ENCODE measurements at regions not wholly inside any gene's neighbourhood (a gene's known extent, or its start where the extent isn't known, plus 50 kb on each side); places are given as distances from the start of the nearest gene placed in this dataset.

GRCh38 chr9:102106439-102106838 lies 368.0 kb upstream of the GRIN3A start:
- Histone ChIP-seq H3K4me1 (no peaks in the 10 kb centered on the region), H3K4me3 (no peak overlapping the region), H3K27ac (no peak overlapping the region), H3K9me3 (no peaks in the 10 kb centered on the region), H3K36me3 (no peaks in the 10 kb centered on the region), H3K27me3 (no peaks in the 10 kb centered on the region)
- TF ChIP-seq POLR2A (IDR thresholded peaks at IDR 0.05) = no peak
- in situ Hi-C loops (cut with MboI; ENCODE audit: low pct_ligation_motif_present in 1 of 4, low pct_unique_long_range_greater_than_20kb in 1 of 4, low sequenced_read_pairs in 3 of 4) = loop anchor here in 1 of 4 donors (25.0 kb wide), 1 partner anchor 106 kb away; no protein-coding TSS in a partner anchor
- intact Hi-C loops (cut with DNase I; ENCODE audit: low total_unique reads) = no loop called here
- 40 to 50% methylated on average over 1 of the region's 1 CpG for WGBS, 2 donors (ENCODE audit: low coverage in 1 of 2)
- DNase-seq = no peak

GRCh38 chr9:102101723-102102122 lies 363.3 kb upstream of the GRIN3A start:
- H3K27ac ChIP-seq = no peak overlapping the region
- in situ Hi-C loops (cut with MboI; ENCODE audit: low pct_ligation_motif_present in 1 of 4, low pct_unique_long_range_greater_than_20kb in 1 of 4, low sequenced_read_pairs in 3 of 4) (loop anchor here in 1 of 4 donors (25.0 kb wide), 1 partner anchor 111 kb away; no protein-coding TSS in a partner anchor), intact Hi-C loops (cut with DNase I; ENCODE audit: low total_unique reads) (no loop called here)
- TF ChIP-seq POLR2A (IDR thresholded peaks at IDR 0.05) (no peak), EP300 (IDR thresholded peaks at IDR 0.05; ENCODE audit: low read depth) (no peak), POLR2AphosphoS5 (IDR thresholded peaks at IDR 0.05) (no peak), CTCF (IDR thresholded peaks at IDR 0.05) (no peak)
- no peak for DNase-seq
- H3K36me3 ChIP-seq = no peaks in the 10 kb centered on the region
- H3K4me1 ChIP-seq = no peaks in the 10 kb centered on the region
- no peaks in the 10 kb centered on the region for H3K9me3 ChIP-seq
- H3K4me3 ChIP-seq = no peak overlapping the region
- H3K27me3 ChIP-seq = no peaks in the 10 kb centered on the region

GRCh38 chr9:102087141-102087540 lies 348.7 kb upstream of the GRIN3A start:
- Histone ChIP-seq H3K27me3 (no peaks in the 10 kb centered on the region), H3K4me1 (no peaks in the 10 kb centered on the region), H3K9me3 (no peaks in the 10 kb centered on the region), H3K27ac (no peak overlapping the region), H3K36me3 (no peaks in the 10 kb centered on the region), H3K4me3 (no peak overlapping the region)
- intact Hi-C loops (cut with DNase I; ENCODE audit: low total_unique reads) = no loop called here
- WGBS, 2 donors (ENCODE audit: low coverage in 1 of 2) = 54 to 84% methylated on average over 2 of the region's 2 CpGs
- no peak for DNase-seq
- TF ChIP-seq POLR2AphosphoS5 (IDR thresholded peaks at IDR 0.05) (no peak), EP300 (IDR thresholded peaks at IDR 0.05; ENCODE audit: low read depth) (no peak)
- in situ Hi-C loops (cut with MboI; ENCODE audit: low pct_ligation_motif_present in 1 of 4, low pct_unique_long_range_greater_than_20kb in 1 of 4, low sequenced_read_pairs in 3 of 4) = no loop called here

GRCh38 chr9:102085548-102085947 lies 347.1 kb upstream of the GRIN3A start:
- no peak overlapping the region for H3K4me3 ChIP-seq
- intact Hi-C loops (cut with DNase I; ENCODE audit: low total_unique reads) = no loop called here
- H3K4me1 ChIP-seq = no peaks in the 10 kb centered on the region
- no peaks in the 10 kb centered on the region for H3K9me3 ChIP-seq
- no peak overlapping the region for H3K27ac ChIP-seq
- TF ChIP-seq EP300 (IDR thresholded peaks at IDR 0.05; ENCODE audit: low read depth) = no peak
- no peak for TF ChIP-seq POLR2AphosphoS5 (IDR thresholded peaks at IDR 0.05)
- TF ChIP-seq POLR2A (IDR thresholded peaks at IDR 0.05) = no peak
- no peak for TF ChIP-seq CTCF (IDR thresholded peaks at IDR 0.05)
- no peaks in the 10 kb centered on the region for H3K27me3 ChIP-seq
- no peaks in the 10 kb centered on the region for H3K36me3 ChIP-seq
- in situ Hi-C loops (cut with MboI; ENCODE audit: low pct_ligation_motif_present in 1 of 4, low pct_unique_long_range_greater_than_20kb in 1 of 4, low sequenced_read_pairs in 3 of 4) = no loop called here
- DNase-seq = no peak

- Histone ChIP-seq H3K27me3 (no peaks in the 10 kb centered on the region), H3K4me1 (no peaks in the 10 kb centered on the region), H3K27ac (no peak overlapping the region), H3K36me3 (no peaks in the 10 kb centered on the region), H3K9me3 (no peaks in the 10 kb centered on the region), H3K4me3 (no peak overlapping the region)
- intact Hi-C loops (cut with DNase I; ENCODE audit: low total_unique reads) = no loop called here
- 22 to 35% methylated on average over 9 of the region's 9 CpGs for WGBS, 2 donors (ENCODE audit: low coverage in 1 of 2)
- no peak for DNase-seq
- in situ Hi-C loops (cut with MboI; ENCODE audit: low pct_ligation_motif_present in 1 of 4, low pct_unique_long_range_greater_than_20kb in 1 of 4, low sequenced_read_pairs in 3 of 4) = no loop called here
- TF ChIP-seq CTCF (IDR thresholded peaks at IDR 0.05) = no peak
- TF ChIP-seq EP300 (IDR thresholded peaks at IDR 0.05; ENCODE audit: low read depth) = no peak
- no peak for TF ChIP-seq POLR2A (IDR thresholded peaks at IDR 0.05)
- no peak for TF ChIP-seq POLR2AphosphoS5 (IDR thresholded peaks at IDR 0.05)
These were observed 333.8 kb upstream of the GRIN3A start for GRCh38 chr9:102072059-102072764.

All from transverse colon (tissue), 4 donors.